GM13976 (cell line): ENCODE measurements at regions not wholly inside any gene's neighbourhood (a gene's known extent, or its start where the extent isn't known, plus 50 kb on each side); places are given as distances from the start of the nearest gene placed in this dataset.

Source experiments
- DNase-seq: peaks from one replicate; pipeline ENCODE4 v3.0.0; 2012; ENCODE audit warnings: low spot score
- CTCF ChIP-seq: IDR thresholded peaks from 2 replicates; pipeline ENCODE4 v1.5.1; 2012; ENCODE audit warnings: borderline replicate concordance, mild to moderate bottlenecking; ENCODE audit not compliant: insufficient read depth; ENCODE audit errors: extremely low read depth, missing control alignments, control extremely low read depth
- in situ Hi-C: fragments of 300-500 bp; cut with MboI; formaldehyde crosslinking; loops from one replicate; pipeline ENCODE4 v1.12.0; 2022; ENCODE audit warnings: low sequenced_read_pairs, mixed read lengths, inconsistent platforms; ENCODE audit not compliant: unreplicated experiment

GRCh38 chr5:23405316-23406068, 101.9 kb upstream of the PRDM9 start:
- no peak for DNase-seq
- no peak for TF ChIP-seq CTCF

GRCh38 chr5:23402585-23402984, 104.8 kb upstream of the PRDM9 start:
- in situ Hi-C loops, result no loop called here
- DNase-seq, result no peak
- TF ChIP-seq CTCF, result no peak

More at GRCh38 chr5:23405316-23406068, 101.9 kb upstream of the PRDM9 start:
- in situ Hi-C loops, result no loop called here

GRCh38 chr5:23400951-23401350, 106.5 kb upstream of the PRDM9 start:
- DNase-seq, result no peak
- in situ Hi-C loops, result no loop called here
- no peak for TF ChIP-seq CTCF

- in situ Hi-C loops, result no loop called here
Measured at GRCh38 chr5:23396346-23396745, 111.1 kb upstream of the PRDM9 start.

GRCh38 chr5:23389291-23390101, 117.9 kb upstream of the PRDM9 start:
- in situ Hi-C loops, result no loop called here
- DNase-seq, result no peak
- no peak for TF ChIP-seq CTCF

More at GRCh38 chr5:23396346-23396745, 111.1 kb upstream of the PRDM9 start:
- TF ChIP-seq CTCF, result no peak
- DNase-seq, result no peak

- in situ Hi-C loops, result no loop called here
- TF ChIP-seq CTCF, result no peak
- DNase-seq, result no peak
Measured at GRCh38 chr5:23385036-23385435, 122.4 kb upstream of the PRDM9 start.
